C4-2B (cell line): ENCODE measurements at regions not wholly inside any gene's neighbourhood (a gene's known extent, or its start where the extent isn't known, plus 50 kb on each side); places are given as distances from the start of the nearest gene placed in this dataset.
A peak's percentile ranks its signal among the peaks of the same experiment; 100 is the strongest.
"Not testable (repeated sequence)": the region's sequence is repeated elsewhere in the genome, so short reads cannot be mapped to it uniquely, and the experiment has no call there.

Experiments
- H3K27ac ChIP-seq: fragments of 450-650 bp; 2 replicates; pipeline ENCODE4 v1.5.1; 2017
- ZFX ChIP-seq: fragments of 450-650 bp; IDR thresholded peaks from 2 replicates; pipeline ENCODE4 v1.6.1; 2017
- TF ChIP-seq, protein P1 (sequence below): fragments of 450-650 bp; conservative IDR thresholded peaks from 2 replicates; pipeline ENCODE4 v1.5.1; 2017; ENCODE audit warnings: mild to moderate bottlenecking

DNA sequence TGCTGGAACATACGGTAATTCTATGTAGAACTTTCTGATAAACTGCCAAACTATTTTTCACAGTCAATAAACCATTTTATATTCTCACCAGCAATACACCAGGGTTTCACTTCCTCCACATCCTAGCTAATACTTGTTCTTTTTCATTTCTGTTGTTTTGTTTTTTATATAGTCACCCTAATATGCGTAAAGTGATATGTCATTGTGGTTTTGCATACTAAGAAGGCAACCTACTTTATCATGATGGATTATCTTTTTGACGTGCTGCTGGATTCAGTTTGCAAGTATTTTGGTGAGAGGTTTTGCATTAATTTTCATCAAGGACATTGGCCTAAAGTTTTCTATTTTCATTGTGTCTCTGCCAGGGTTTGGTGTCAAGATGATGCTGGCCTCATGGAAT, 1384.1 kb downstream of the UQCRFS1 start:
- H3K27ac ChIP-seq = no peak overlapping the region
- TF ChIP-seq, protein P1, sequence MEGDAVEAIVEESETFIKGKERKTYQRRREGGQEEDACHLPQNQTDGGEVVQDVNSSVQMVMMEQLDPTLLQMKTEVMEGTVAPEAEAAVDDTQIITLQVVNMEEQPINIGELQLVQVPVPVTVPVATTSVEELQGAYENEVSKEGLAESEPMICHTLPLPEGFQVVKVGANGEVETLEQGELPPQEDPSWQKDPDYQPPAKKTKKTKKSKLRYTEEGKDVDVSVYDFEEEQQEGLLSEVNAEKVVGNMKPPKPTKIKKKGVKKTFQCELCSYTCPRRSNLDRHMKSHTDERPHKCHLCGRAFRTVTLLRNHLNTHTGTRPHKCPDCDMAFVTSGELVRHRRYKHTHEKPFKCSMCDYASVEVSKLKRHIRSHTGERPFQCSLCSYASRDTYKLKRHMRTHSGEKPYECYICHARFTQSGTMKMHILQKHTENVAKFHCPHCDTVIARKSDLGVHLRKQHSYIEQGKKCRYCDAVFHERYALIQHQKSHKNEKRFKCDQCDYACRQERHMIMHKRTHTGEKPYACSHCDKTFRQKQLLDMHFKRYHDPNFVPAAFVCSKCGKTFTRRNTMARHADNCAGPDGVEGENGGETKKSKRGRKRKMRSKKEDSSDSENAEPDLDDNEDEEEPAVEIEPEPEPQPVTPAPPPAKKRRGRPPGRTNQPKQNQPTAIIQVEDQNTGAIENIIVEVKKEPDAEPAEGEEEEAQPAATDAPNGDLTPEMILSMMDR = no peak
- TF ChIP-seq ZFX = no peak

DNA sequence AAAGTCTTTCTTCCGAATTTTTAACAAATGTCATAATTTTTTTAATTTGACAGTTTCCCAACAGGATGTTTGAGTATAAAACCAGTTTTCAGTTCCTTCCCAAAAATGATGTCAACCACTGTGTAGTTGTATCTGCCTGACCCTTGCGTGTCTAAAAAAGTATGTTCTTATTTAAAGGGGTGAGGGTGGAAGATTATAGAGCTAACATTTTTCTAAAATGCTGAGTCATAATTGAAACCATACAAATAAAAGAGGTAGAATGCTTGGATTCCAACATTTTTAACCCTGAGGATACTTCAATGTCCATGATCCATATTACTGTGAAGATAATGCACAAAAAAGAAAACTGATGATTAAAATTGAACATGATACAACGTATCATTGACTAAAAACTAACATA, 1388.8 kb downstream of the UQCRFS1 start:
- no peak overlapping the region for H3K27ac ChIP-seq
- TF ChIP-seq, protein P1 = no peak
- no peak for TF ChIP-seq ZFX

DNA sequence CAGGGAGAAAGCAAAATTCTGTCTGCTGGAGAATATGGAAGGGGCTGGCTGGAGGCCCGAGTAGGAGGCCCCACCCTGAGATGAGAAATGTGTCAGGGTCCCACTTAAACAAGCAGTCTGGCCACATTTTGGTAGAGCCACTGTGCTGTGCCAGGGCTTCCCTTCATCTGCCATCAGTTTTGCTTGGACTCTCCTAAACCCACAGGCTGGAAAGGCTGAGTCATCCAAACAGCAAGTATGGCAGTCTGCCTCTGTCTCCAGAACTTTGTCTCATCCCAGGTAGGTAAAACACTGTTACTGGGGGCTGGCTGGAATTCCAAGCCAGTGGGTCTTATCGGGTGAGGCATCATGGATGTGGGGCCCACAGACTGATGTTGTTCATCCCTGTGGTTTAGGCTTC, 1390.6 kb downstream of the UQCRFS1 start:
- no peak overlapping the region for H3K27ac ChIP-seq
- TF ChIP-seq, protein P1 = no peak
- TF ChIP-seq ZFX = no peak

DNA sequence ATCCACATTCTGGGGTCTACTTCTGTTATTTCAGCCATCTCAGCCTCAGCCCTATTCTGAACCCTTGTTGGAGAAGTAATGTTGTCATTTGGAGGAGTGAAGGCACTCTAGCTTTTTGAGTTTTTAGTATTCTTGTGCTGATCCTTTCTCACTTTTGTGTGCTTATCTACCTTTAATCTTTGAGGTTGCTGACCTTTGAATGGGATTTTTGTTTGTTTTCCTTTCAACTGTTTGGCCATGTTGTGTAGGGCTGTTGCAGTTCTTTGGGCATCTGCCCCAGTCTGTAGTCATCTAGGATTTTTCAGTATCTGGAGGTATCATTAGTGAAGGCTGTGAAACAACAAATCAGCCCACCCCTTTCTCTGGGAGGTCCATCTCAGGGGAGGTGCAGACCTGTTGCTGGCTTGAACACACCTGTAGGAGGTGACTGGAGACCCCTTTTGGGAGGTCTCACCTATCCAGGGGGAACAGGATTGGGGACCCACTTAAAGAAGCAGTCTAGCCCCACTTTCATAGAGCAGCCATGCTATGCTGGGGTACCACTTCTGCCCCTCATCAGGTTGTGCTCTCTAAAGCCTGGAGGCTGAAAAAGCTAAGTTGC, 1391.4 kb downstream of the UQCRFS1 start:
- no peak overlapping the region for H3K27ac ChIP-seq
- TF ChIP-seq, protein P1 = no peak
- TF ChIP-seq ZFX = no peak

DNA sequence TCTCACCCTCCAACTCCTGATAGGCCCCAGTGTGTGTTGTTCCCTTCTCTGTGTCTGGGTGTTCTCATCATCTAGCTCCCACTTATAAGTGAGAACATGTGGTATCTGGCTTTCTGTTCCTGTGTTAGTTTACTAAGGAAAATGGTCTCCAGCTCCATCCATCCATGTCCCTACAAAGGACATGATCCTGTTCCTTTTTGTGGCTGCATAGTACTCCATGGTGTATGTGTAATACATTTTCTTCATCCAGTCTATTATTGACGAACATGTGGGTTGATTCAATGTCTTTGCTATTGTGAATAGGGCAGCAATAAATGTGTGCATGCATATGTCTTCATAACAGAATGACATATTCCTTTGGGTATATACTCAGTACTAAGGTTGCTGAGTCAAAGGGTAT, 1397.0 kb downstream of the UQCRFS1 start:
- no peak for TF ChIP-seq ZFX
- TF ChIP-seq, protein P1 = no peak
- no peak overlapping the region for H3K27ac ChIP-seq

DNA sequence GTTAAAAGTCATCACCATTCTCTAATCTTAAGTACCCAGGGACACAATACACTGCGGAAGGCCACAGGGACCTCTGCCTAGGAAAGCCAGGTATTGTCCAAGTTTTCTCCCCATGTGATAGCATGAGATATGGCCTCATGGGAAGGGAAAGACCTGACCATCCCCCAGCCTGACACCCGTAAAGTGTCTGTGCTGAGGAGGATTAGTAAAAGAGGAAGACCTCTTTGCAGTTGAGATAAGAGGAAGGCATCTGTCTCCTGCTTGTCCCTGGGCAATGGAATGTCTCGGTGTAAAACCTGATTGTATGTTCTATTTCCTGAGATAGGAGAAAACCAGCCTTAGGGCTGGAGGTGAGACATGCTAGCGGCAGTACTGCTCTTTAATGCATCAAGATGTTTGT, 1398.1 kb downstream of the UQCRFS1 start:
- H3K27ac ChIP-seq = not testable (repeated sequence)

DNA sequence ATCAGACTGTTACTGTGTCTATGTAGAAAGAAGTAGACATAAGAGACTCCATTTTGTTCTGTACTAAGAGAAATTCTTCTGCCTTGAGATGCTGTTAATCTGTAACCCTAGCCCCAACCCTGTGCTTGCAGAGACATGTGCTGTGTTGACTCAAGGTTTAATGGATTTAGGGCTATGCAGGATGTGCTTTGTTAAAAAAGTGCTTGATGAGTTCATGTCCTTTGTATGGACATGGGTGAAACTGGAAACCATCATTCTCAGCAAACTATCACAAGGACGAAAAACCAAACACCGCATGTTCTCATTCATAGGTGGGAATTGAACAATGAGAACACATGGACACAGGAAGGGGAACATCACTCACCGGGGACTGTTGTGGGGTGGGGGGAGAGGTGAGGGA, 1398.7 kb downstream of the UQCRFS1 start:
- not testable (repeated sequence) for H3K27ac ChIP-seq

DNA sequence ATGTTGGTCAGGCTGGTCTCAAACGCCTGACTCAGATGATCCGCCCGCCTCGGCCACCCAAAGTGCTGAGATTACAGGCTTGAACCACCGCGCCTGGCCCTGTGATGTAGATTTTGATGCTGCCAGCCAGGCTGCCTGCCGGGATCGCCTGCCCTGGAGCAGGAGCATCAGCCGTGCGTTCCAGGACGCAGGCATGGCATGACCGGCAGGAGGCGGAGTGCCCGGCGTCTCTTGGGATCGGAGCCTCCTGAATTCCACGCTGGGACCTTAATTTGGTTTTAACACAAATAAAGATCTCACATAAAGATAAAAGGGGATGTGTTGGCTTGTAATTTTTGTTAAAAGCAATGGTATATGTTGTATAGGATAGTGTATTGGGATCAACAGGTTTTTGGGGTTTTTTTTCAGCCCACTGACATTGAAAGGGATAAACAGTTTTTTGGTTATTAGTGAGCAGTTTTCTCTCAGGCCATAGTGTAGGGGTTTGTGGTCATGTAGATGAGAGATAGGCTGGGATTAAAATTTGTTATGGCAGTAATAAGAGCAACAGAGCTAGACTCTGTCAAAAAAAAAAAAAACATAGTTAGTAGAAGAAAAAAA, 1406.4 kb downstream of the UQCRFS1 start:
- no peak overlapping the region for H3K27ac ChIP-seq
- no peak for TF ChIP-seq ZFX
- TF ChIP-seq, protein P1 = peak; percentile 76
